ENCODE measurements at regions not wholly inside any gene's neighbourhood (a gene's known extent, or its start where the extent isn't known, plus 50 kb on each side); places are given as distances from the start of the nearest gene placed in this dataset.

DNA sequence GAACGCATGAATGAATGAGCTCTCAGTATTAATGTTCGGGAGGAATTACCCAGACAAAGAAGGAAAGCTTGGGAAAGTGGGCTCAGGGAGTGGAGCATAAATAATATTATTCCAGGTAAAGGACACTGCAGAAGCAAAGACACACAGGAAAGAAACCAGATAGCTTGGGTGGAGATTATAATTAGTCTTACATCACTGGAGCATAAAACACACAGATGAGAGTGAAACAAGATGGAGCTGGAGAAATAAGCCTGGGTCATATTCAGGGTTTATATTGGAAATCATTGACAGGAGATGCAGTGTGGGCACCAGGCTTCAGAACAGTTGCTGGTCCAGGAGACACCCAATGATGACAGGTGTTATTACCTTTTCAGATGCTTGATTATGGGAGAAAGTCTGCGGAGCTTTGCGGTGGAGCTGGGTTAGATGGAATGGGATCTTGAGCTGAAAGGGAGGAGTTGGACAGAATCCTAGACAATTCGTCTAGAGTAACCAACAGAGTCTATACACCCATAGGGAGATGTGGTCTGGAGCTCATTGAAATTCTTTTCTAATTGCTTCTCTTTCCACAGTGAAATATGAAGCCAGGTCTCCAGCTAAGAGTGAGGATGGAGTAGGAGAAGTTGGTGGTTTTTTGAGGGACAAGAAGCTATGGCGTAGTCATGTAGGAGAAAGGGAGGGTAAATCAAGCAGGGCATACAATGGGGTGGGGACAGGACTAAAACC, 227.2 kb downstream of the FAM76B start:
- TF ChIP-seq, protein P1, sequence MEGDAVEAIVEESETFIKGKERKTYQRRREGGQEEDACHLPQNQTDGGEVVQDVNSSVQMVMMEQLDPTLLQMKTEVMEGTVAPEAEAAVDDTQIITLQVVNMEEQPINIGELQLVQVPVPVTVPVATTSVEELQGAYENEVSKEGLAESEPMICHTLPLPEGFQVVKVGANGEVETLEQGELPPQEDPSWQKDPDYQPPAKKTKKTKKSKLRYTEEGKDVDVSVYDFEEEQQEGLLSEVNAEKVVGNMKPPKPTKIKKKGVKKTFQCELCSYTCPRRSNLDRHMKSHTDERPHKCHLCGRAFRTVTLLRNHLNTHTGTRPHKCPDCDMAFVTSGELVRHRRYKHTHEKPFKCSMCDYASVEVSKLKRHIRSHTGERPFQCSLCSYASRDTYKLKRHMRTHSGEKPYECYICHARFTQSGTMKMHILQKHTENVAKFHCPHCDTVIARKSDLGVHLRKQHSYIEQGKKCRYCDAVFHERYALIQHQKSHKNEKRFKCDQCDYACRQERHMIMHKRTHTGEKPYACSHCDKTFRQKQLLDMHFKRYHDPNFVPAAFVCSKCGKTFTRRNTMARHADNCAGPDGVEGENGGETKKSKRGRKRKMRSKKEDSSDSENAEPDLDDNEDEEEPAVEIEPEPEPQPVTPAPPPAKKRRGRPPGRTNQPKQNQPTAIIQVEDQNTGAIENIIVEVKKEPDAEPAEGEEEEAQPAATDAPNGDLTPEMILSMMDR (IDR thresholded peaks at IDR 0.05; ENCODE audit: control insufficient read depth, extremely low read depth, insufficient read depth): no peak
- H3K4me3 ChIP-seq (ENCODE audit: low read depth, low read length): no peak overlapping the region
- no peak for DNase-seq (ENCODE audit: low read depth)

DNA sequence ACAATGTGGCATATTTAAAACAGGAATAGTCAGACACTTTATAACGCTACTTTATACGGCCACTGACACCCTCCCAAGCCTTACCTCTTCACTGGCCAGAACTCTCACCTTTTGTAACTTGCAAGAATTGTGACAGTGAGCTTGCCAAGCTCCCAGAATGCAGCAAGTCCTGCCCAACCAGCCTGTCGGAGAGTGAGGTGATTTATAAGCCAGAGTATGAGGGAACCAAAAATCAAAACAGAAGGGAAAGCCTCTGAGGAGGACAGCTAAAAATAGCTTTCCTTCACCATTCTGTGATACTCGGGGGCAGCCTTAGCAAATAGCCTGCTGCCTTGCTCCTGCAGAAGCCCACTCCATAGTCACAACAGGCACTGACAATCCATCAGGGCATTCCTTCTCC, 229.7 kb downstream of the FAM76B start:
- H3K4me3 ChIP-seq (ENCODE audit: low read depth, low read length): no peak overlapping the region
- TF ChIP-seq, protein P1 (IDR thresholded peaks at IDR 0.05; ENCODE audit: control insufficient read depth, extremely low read depth, insufficient read depth): no peak
- peak; percentile 17 for DNase-seq (ENCODE audit: low read depth)

GRCh38 chr11:95557376-95557775, 232.2 kb downstream of the FAM76B start:
- TF ChIP-seq, protein P1 (IDR thresholded peaks at IDR 0.05; ENCODE audit: control insufficient read depth, extremely low read depth, insufficient read depth): no peak
- DNase-seq (ENCODE audit: low read depth): no peak
- H3K4me3 ChIP-seq (ENCODE audit: low read depth, low read length): no peak overlapping the region

- TF ChIP-seq, protein P1 (IDR thresholded peaks at IDR 0.05; ENCODE audit: control insufficient read depth, extremely low read depth, insufficient read depth): no peak
- DNase-seq (ENCODE audit: low read depth): no peak
- H3K4me3 ChIP-seq (ENCODE audit: low read depth, low read length): no peak overlapping the region
Measured at GRCh38 chr11:95556342-95557163, 233.0 kb downstream of the FAM76B start.

DNA sequence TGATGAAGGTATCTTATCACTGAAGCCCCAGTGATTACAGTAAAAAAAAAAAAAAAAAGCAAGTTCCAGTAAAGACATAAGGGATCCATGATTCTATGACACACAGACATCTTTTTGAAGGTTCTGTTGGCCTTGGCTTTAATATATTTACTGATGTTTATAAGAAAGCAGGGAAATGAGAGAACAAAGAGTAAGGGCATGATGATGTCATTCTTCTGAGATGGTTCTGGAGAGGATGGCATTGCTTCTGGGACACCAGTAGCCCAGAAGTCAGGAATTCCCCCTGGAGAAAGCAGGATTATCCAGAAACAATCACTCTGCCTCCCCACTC, 233.6 kb downstream of the FAM76B start:
- TF ChIP-seq, protein P1 (IDR thresholded peaks at IDR 0.05; ENCODE audit: control insufficient read depth, extremely low read depth, insufficient read depth): no peak
- no peak for DNase-seq (ENCODE audit: low read depth)
- no peak overlapping the region for H3K4me3 ChIP-seq (ENCODE audit: low read depth, low read length)

DNA sequence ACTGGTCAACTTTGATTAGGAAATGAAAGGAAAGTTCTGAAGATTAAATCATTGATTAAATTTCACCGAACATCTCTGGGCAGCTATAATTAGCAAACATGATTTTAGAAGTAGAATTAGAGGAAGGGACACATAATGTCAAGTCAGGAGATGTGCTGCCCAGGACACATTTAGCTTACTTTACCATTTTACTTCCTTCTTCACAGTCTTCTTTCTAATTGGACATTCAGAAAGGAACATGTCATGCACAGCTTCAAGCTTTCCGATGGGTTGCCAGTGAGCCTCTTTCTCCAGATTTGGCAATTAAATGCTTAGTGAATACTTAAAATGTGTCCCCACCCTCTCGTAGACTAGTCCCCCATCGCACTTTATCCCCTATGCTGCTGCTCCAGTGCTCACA, 234.7 kb downstream of the FAM76B start:
- H3K4me3 ChIP-seq (ENCODE audit: low read depth, low read length): no peak overlapping the region
- no peak for DNase-seq (ENCODE audit: low read depth)
- TF ChIP-seq, protein P1 (IDR thresholded peaks at IDR 0.05; ENCODE audit: control insufficient read depth, extremely low read depth, insufficient read depth): no peak

All from LNCaP clone FGC (cell line).